GM19438 (cell line): ENCODE measurements at regions not wholly inside any gene's neighbourhood (a gene's known extent, or its start where the extent isn't known, plus 50 kb on each side); places are given as distances from the start of the nearest gene placed in this dataset.

Source experiments
- ATAC-seq: cut with Tn5 transposase; IDR thresholded peaks from one replicate; pipeline ENCODE4 v1.9.1; 2021; ENCODE audit warnings: low read depth; ENCODE audit not compliant: unreplicated experiment

GRCh38 chr15:88322461-88322860 is 65.9 kb upstream of the NTRK3 start:
- ATAC-seq: no peak

GRCh38 chr15:88321271-88321670 is 64.7 kb upstream of the NTRK3 start:
- no peak for ATAC-seq

GRCh38 chr15:88316586-88316985 is 60.0 kb upstream of the NTRK3 start:
- ATAC-seq: no peak

GRCh38 chr15:88315221-88315878 is 58.8 kb upstream of the NTRK3 start:
- ATAC-seq: no peak

GRCh38 chr15:88312941-88313579 is 56.5 kb upstream of the NTRK3 start:
- no peak for ATAC-seq

GRCh38 chr15:88309363-88309762 is 52.8 kb upstream of the NTRK3 start:
- ATAC-seq: no peak

- ATAC-seq: no peak
These were observed 50.8 kb upstream of the NTRK3 start for GRCh38 chr15:88307344-88307743.
